Neural cell (in vitro differentiated cells): ENCODE measurements at regions not wholly inside any gene's neighbourhood (a gene's known extent, or its start where the extent isn't known, plus 50 kb on each side); places are given as distances from the start of the nearest gene placed in this dataset.
A peak's percentile ranks its signal among the peaks of the same experiment; 100 is the strongest.

Experiments
- H2AFZ ChIP-seq: fragments of 200-600, 300-800 bp; sonication (generic), shearing (Covaris generic); 2 replicates; pipeline ENCODE4 v1.6.0; 2014; ENCODE audit warnings: low read depth, mild to moderate bottlenecking, antibody characterized with exemption, low read length, moderate library complexity
- H3F3A ChIP-seq: fragments of 200-600 bp; shearing (Covaris generic); 2 replicates; pipeline ENCODE4 v1.6.1; 2016; ENCODE audit warnings: mild to moderate bottlenecking, moderate library complexity, mixed read lengths, antibody characterized with exemption, low read length; ENCODE audit not compliant: insufficient read depth, poor library complexity, severe bottlenecking
- H3K27ac ChIP-seq: fragments of 200-600, 300-800 bp; sonication (generic), shearing (Covaris generic); 2 replicates; pipeline ENCODE4 v1.5.1; 2014; ENCODE audit warnings: mild to moderate bottlenecking, low read length, moderate library complexity
- H3K27me3 ChIP-seq: fragments of 300-800, 200-600 bp; sonication (generic), shearing (Covaris generic); 2 replicates; pipeline ENCODE4 v1.6.0; 2014; ENCODE audit warnings: mild to moderate bottlenecking, low read depth, low read length, moderate library complexity; ENCODE audit not compliant: insufficient read depth
- H3K36me3 ChIP-seq: fragments of 300-800, 200-600 bp; sonication (generic), shearing (Covaris generic); 2 replicates; pipeline ENCODE4 v1.5.1; 2014; ENCODE audit warnings: mild to moderate bottlenecking, antibody characterized with exemption, low read length, moderate library complexity; ENCODE audit not compliant: insufficient read depth
- H3K4me2 ChIP-seq: fragments of 300-800, 200-600 bp; sonication (generic), shearing (Covaris generic); 2 replicates; pipeline ENCODE4 v1.6.0; 2014; ENCODE audit warnings: mild to moderate bottlenecking, low read length
- H3K4me3 ChIP-seq: fragments of 300-800, 200-600 bp; sonication (generic), shearing (Covaris generic); 2 replicates; pipeline ENCODE4 v1.5.1; 2014; ENCODE audit warnings: mild to moderate bottlenecking, low read length, moderate library complexity
- H3K79me2 ChIP-seq: fragments of 200-600 bp; shearing (Covaris generic); replicated peaks from 2 replicates; pipeline ENCODE4 v1.6.0; 2014; ENCODE audit warnings: mild to moderate bottlenecking, low read length, moderate library complexity; ENCODE audit not compliant: insufficient read depth
- H3K9ac ChIP-seq: fragments of 300-800, 200-600 bp; sonication (generic), shearing (Covaris generic); 2 replicates; pipeline ENCODE4 v1.6.1; 2016; ENCODE audit warnings: mild to moderate bottlenecking, low read length, mixed read lengths
- H3K9me2 ChIP-seq: fragments of 200-600 bp; shearing (Covaris generic); 2 replicates; pipeline ENCODE4 v1.6.1; 2016; ENCODE audit warnings: mild to moderate bottlenecking, low read length, mixed read lengths; ENCODE audit not compliant: insufficient read depth
- H3K9me3 ChIP-seq: fragments of 200-600, 300-800 bp; sonication (generic), shearing (Covaris generic); 2 replicates; pipeline ENCODE4 v1.6.1; 2016; ENCODE audit warnings: mild to moderate bottlenecking, mixed run types, low read length, moderate library complexity, mixed read lengths
- H4K20me1 ChIP-seq: fragments of 200-600 bp; shearing (Covaris generic); 2 replicates; pipeline ENCODE4 v1.6.1; 2016; ENCODE audit warnings: mild to moderate bottlenecking, mixed run types; ENCODE audit not compliant: insufficient read depth
- EP300 ChIP-seq: fragments of 450-650 bp; conservative IDR thresholded peaks from 2 replicates; pipeline ENCODE4 v1.6.1; 2014; ENCODE audit warnings: antibody characterized with exemption, mild to moderate bottlenecking, moderate library complexity; ENCODE audit not compliant: poor library complexity, severe bottlenecking
- EZH2 ChIP-seq: fragments of 200-600, 300-800 bp; shearing (Covaris generic), sonication (generic); IDR thresholded peaks from 2 replicates; pipeline ENCODE4 v1.6.1; 2014; ENCODE audit warnings: antibody characterized with exemption, low read length, borderline replicate concordance, mild to moderate bottlenecking; ENCODE audit not compliant: insufficient read depth, poor library complexity, severe bottlenecking
- MXI1 ChIP-seq: fragments of 450-650 bp; conservative IDR thresholded peaks from 2 replicates; pipeline ENCODE4 v1.6.1; 2014; ENCODE audit warnings: antibody characterized with exemption, mild to moderate bottlenecking; ENCODE audit not compliant: poor library complexity, severe bottlenecking
- POLR2AphosphoS5 ChIP-seq: IDR thresholded peaks from 2 replicates; pipeline ENCODE4 v1.6.1; 2012
- RAD21 ChIP-seq: fragments of 450-650 bp; conservative IDR thresholded peaks from 2 replicates; pipeline ENCODE4 v1.6.1; 2014; ENCODE audit warnings: antibody characterized with exemption, mild to moderate bottlenecking, moderate library complexity
- SMC3 ChIP-seq: fragments of 450-650 bp; conservative IDR thresholded peaks from 2 replicates; pipeline ENCODE4 v1.6.1; 2014; ENCODE audit warnings: antibody characterized with exemption, mild to moderate bottlenecking, moderate library complexity; ENCODE audit not compliant: poor library complexity
- TAF1 ChIP-seq: IDR thresholded peaks from 2 replicates; pipeline ENCODE4 v1.6.1; 2012; ENCODE audit warnings: low read depth
- TF ChIP-seq, protein P1 (sequence below): IDR thresholded peaks from 2 replicates; pipeline ENCODE4 v1.6.1; 2012; ENCODE audit warnings: borderline replicate concordance
- TF ChIP-seq, protein P2 (sequence below): fragments of 450-650 bp; IDR thresholded peaks from 2 replicates; pipeline ENCODE4 v1.5.1; 2014; ENCODE audit warnings: antibody characterized with exemption, mild to moderate bottlenecking, moderate library complexity; ENCODE audit not compliant: poor library complexity, severe bottlenecking

DNA sequence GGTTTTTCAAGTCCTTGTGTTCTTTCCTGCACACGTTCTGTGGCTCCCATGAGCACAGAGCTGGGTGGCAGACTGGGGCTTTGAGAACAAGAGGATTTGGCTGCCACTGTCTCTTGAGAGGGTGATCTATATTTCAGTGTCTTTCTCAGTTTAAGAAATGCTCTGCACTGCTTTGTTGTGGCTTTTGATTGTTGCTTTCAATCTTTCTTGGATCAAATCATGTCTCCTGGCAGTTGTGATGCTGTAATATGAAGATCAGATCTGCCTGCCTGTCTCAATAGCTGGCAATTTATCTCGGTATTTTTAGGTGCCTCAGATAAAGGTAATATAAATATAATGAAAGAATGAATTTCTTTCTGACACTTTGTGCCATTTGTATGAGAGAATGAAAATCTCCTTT, 273.3 kb upstream of the LCORL start:
- TF ChIP-seq, protein P1, sequence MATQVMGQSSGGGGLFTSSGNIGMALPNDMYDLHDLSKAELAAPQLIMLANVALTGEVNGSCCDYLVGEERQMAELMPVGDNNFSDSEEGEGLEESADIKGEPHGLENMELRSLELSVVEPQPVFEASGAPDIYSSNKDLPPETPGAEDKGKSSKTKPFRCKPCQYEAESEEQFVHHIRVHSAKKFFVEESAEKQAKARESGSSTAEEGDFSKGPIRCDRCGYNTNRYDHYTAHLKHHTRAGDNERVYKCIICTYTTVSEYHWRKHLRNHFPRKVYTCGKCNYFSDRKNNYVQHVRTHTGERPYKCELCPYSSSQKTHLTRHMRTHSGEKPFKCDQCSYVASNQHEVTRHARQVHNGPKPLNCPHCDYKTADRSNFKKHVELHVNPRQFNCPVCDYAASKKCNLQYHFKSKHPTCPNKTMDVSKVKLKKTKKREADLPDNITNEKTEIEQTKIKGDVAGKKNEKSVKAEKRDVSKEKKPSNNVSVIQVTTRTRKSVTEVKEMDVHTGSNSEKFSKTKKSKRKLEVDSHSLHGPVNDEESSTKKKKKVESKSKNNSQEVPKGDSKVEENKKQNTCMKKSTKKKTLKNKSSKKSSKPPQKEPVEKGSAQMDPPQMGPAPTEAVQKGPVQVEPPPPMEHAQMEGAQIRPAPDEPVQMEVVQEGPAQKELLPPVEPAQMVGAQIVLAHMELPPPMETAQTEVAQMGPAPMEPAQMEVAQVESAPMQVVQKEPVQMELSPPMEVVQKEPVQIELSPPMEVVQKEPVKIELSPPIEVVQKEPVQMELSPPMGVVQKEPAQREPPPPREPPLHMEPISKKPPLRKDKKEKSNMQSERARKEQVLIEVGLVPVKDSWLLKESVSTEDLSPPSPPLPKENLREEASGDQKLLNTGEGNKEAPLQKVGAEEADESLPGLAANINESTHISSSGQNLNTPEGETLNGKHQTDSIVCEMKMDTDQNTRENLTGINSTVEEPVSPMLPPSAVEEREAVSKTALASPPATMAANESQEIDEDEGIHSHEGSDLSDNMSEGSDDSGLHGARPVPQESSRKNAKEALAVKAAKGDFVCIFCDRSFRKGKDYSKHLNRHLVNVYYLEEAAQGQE: no peak
- TF ChIP-seq EP300 (peak; percentile 69), POLR2AphosphoS5 (peak; percentile 67), SMC3 (no peak), MXI1 (no peak), TAF1 (no peak), RAD21 (no peak), EZH2 (no peak)
- TF ChIP-seq, protein P2, sequence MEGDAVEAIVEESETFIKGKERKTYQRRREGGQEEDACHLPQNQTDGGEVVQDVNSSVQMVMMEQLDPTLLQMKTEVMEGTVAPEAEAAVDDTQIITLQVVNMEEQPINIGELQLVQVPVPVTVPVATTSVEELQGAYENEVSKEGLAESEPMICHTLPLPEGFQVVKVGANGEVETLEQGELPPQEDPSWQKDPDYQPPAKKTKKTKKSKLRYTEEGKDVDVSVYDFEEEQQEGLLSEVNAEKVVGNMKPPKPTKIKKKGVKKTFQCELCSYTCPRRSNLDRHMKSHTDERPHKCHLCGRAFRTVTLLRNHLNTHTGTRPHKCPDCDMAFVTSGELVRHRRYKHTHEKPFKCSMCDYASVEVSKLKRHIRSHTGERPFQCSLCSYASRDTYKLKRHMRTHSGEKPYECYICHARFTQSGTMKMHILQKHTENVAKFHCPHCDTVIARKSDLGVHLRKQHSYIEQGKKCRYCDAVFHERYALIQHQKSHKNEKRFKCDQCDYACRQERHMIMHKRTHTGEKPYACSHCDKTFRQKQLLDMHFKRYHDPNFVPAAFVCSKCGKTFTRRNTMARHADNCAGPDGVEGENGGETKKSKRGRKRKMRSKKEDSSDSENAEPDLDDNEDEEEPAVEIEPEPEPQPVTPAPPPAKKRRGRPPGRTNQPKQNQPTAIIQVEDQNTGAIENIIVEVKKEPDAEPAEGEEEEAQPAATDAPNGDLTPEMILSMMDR: no peak
- Histone ChIP-seq H2AFZ (no peak overlapping the region), H4K20me1 (no peaks in the 10 kb centered on the region), H3K9me3 (no peaks in the 10 kb centered on the region), H3K4me3 (no peak overlapping the region), H3K9ac (no peak overlapping the region), H3K27ac (peak overlapping the region; percentile 40), H3K4me2 (no peak overlapping the region), H3K79me2 (no peaks in the 10 kb centered on the region), H3K36me3 (no peaks in the 10 kb centered on the region), H3F3A (no peaks in the 10 kb centered on the region), H3K27me3 (no peaks in the 10 kb centered on the region), H3K9me2 (no peaks in the 10 kb centered on the region)

DNA sequence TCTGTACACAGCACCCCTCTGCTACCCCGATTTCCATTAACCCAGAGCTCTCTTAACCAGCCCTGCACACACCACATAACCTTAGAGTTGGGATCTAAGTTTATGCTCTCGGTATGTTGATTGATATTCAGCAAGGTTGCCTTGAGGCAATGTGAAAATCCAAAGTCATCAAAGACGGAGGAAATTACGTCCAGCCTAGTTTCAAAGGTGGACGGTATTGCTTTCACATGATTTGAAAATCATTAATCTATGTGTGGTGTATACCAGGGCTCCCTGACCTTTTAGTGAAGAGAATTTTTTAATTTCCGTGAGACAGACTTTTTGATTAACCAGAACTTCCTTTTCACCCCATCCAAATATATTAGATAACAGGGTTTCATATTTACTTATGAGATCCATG, 272.5 kb upstream of the LCORL start:
- H3K9me2 ChIP-seq: no peaks in the 10 kb centered on the region
- no peaks in the 10 kb centered on the region for H3K9me3 ChIP-seq
- H4K20me1 ChIP-seq: no peaks in the 10 kb centered on the region
- no peak overlapping the region for H3K9ac ChIP-seq
- no peaks in the 10 kb centered on the region for H3K27me3 ChIP-seq
- no peak overlapping the region for H3K4me2 ChIP-seq
- H3K79me2 ChIP-seq: no peaks in the 10 kb centered on the region
- no peak for TF ChIP-seq EP300
- TF ChIP-seq POLR2AphosphoS5: no peak
- no peak for TF ChIP-seq EZH2
- TF ChIP-seq SMC3: no peak
- no peak for TF ChIP-seq RAD21
- TF ChIP-seq, protein P2: no peak
- TF ChIP-seq TAF1: no peak
- TF ChIP-seq, protein P1: no peak
- TF ChIP-seq MXI1: no peak
- no peaks in the 10 kb centered on the region for H3F3A ChIP-seq
- no peak overlapping the region for H3K4me3 ChIP-seq
- no peak overlapping the region for H2AFZ ChIP-seq
- no peaks in the 10 kb centered on the region for H3K36me3 ChIP-seq
- no peak overlapping the region for H3K27ac ChIP-seq
